MM.1S (cell line): ENCODE measurements at regions not wholly inside any gene's neighbourhood (a gene's known extent, or its start where the extent isn't known, plus 50 kb on each side); places are given as distances from the start of the nearest gene placed in this dataset.

Source experiments
- DNase-seq: peaks from one replicate; pipeline ENCODE4 v3.0.0-alpha.2; 2015
- H2AFZ ChIP-seq: fragments of 300-600 bp; sonication (generic); 2 replicates; pipeline ENCODE4 v1.6.0; 2016; ENCODE audit warnings: antibody characterized with exemption, low read length
- H3F3A ChIP-seq: fragments of 300-600 bp; sonication (generic); 2 replicates; pipeline ENCODE4 v1.6.1; 2016; ENCODE audit warnings: mild to moderate bottlenecking, antibody characterized with exemption, low read length, moderate library complexity, mixed read lengths; ENCODE audit not compliant: insufficient read depth
- H3K27ac ChIP-seq: fragments of 300-600 bp; sonication (generic); 2 replicates; pipeline ENCODE4 v1.5.1; 2016; ENCODE audit warnings: mild to moderate bottlenecking, low read length
- H3K27me3 ChIP-seq: fragments of 300-600 bp; sonication (generic); replicated peaks from 2 replicates; pipeline ENCODE4 v1.6.0; 2016; ENCODE audit warnings: low read length; ENCODE audit not compliant: insufficient read depth
- H3K36me3 ChIP-seq: fragments of 300-600 bp; sonication (generic); replicated peaks from 2 replicates; pipeline ENCODE4 v1.6.1; 2016; ENCODE audit warnings: mild to moderate bottlenecking, low read length, mixed read lengths; ENCODE audit not compliant: insufficient read depth
- H3K4me1 ChIP-seq: fragments of 300-600 bp; sonication (generic); 2 replicates; pipeline ENCODE4 v1.6.1; 2016; ENCODE audit warnings: low read length, mixed read lengths
- H3K4me2 ChIP-seq: fragments of 300-600 bp; sonication (generic); 2 replicates; pipeline ENCODE4 v1.6.0; 2016; ENCODE audit warnings: low read depth, low read length
- H3K4me3 ChIP-seq: fragments of 300-600 bp; sonication (generic); 2 replicates; pipeline ENCODE4 v1.5.1; 2016; ENCODE audit warnings: low read length, mixed read lengths
- H3K79me2 ChIP-seq: fragments of 300-600 bp; sonication (generic); 2 replicates; pipeline ENCODE4 v1.6.1; 2016; ENCODE audit warnings: mixed run types, low read length, mixed read lengths
- H3K9ac ChIP-seq: fragments of 300-600 bp; sonication (generic); 2 replicates; pipeline ENCODE4 v1.6.1; 2016; ENCODE audit warnings: low read length, mixed read lengths
- H3K9me2 ChIP-seq: fragments of 300-600 bp; sonication (generic); replicated peaks from 2 replicates; pipeline ENCODE4 v1.6.1; 2016; ENCODE audit warnings: mild to moderate bottlenecking, low read length, mixed read lengths; ENCODE audit not compliant: insufficient read depth
- H3K9me3 ChIP-seq: fragments of 300-600 bp; sonication (generic); replicated peaks from 2 replicates; pipeline ENCODE4 v1.6.1; 2016; ENCODE audit warnings: mild to moderate bottlenecking, low read length, mixed read lengths; ENCODE audit not compliant: insufficient read depth
- H4K20me1 ChIP-seq: fragments of 300-600 bp; sonication (generic); 2 replicates; pipeline ENCODE4 v1.6.1; 2016; ENCODE audit warnings: mild to moderate bottlenecking, low read length, moderate library complexity, mixed read lengths; ENCODE audit not compliant: insufficient read depth
- CTCF ChIP-seq: fragments of 300-600 bp; sonication (generic); IDR thresholded peaks from 2 replicates; pipeline ENCODE4 v1.5.1; 2016; ENCODE audit warnings: antibody characterized with exemption, low read length, mixed read lengths
- EZH2 ChIP-seq: fragments of 300-600 bp; sonication (generic); optimal IDR thresholded peaks from 2 replicates; pipeline ENCODE3; 2017; ENCODE audit warnings: low read depth, mild to moderate bottlenecking, antibody characterized with exemption, low read length, mixed read lengths
- EZH2phosphoT487 ChIP-seq: fragments of 300-600 bp; sonication (generic); IDR thresholded peaks from 2 replicates; pipeline ENCODE4 v1.6.1; 2018; ENCODE audit warnings: antibody characterized with exemption, low read length

- no peaks in the 10 kb centered on the region for H4K20me1 ChIP-seq
- H3K27ac ChIP-seq, result no peak overlapping the region
- no peak overlapping the region for H3K9ac ChIP-seq
- H3K27me3 ChIP-seq, result no peaks in the 10 kb centered on the region
- H3K79me2 ChIP-seq, result no peaks in the 10 kb centered on the region
- H3K36me3 ChIP-seq, result no peaks in the 10 kb centered on the region
- H3K9me3 ChIP-seq, result no peaks in the 10 kb centered on the region
- TF ChIP-seq EZH2, result no peak
- TF ChIP-seq CTCF, result no peak
- TF ChIP-seq EZH2phosphoT487, result no peak
- H3K4me2 ChIP-seq, result no peak overlapping the region
- no peaks in the 10 kb centered on the region for H3K9me2 ChIP-seq
- no peaks in the 10 kb centered on the region for H3K4me1 ChIP-seq
- H3K4me3 ChIP-seq, result no peak overlapping the region
- DNase-seq, result no peak
- H2AFZ ChIP-seq, result no peak overlapping the region
- no peaks in the 10 kb centered on the region for H3F3A ChIP-seq
Observed at GRCh38 chr21:28826021-28826420, 166.7 kb downstream of the LTN1 start.

GRCh38 chr21:28823429-28823828 lies 169.2 kb downstream of the LTN1 start:
- Histone ChIP-seq H3K79me2 (no peaks in the 10 kb centered on the region), H4K20me1 (no peaks in the 10 kb centered on the region), H3K36me3 (no peaks in the 10 kb centered on the region), H3K4me1 (no peaks in the 10 kb centered on the region), H3K27me3 (no peaks in the 10 kb centered on the region), H3K9me3 (no peaks in the 10 kb centered on the region), H3K9me2 (no peaks in the 10 kb centered on the region), H3K4me2 (no peak overlapping the region), H2AFZ (no peak overlapping the region), H3K27ac (no peak overlapping the region), H3K4me3 (no peak overlapping the region), H3F3A (no peaks in the 10 kb centered on the region), H3K9ac (no peak overlapping the region)
- no peak for TF ChIP-seq CTCF
- DNase-seq, result no peak

- Histone ChIP-seq H4K20me1 (no peaks in the 10 kb centered on the region), H2AFZ (no peak overlapping the region), H3K4me3 (no peak overlapping the region), H3K4me2 (no peak overlapping the region), H3K79me2 (no peaks in the 10 kb centered on the region), H3K4me1 (no peaks in the 10 kb centered on the region), H3K27me3 (no peaks in the 10 kb centered on the region), H3K27ac (no peak overlapping the region), H3F3A (no peaks in the 10 kb centered on the region), H3K9ac (no peak overlapping the region), H3K36me3 (no peaks in the 10 kb centered on the region), H3K9me3 (no peaks in the 10 kb centered on the region), H3K9me2 (no peaks in the 10 kb centered on the region)
- DNase-seq, result no peak
- TF ChIP-seq EZH2, result no peak
- TF ChIP-seq CTCF, result no peak
- TF ChIP-seq EZH2phosphoT487, result no peak
Observed at GRCh38 chr21:28822486-28823335, 170.0 kb downstream of the LTN1 start.
